ENCODE measurements at regions not wholly inside any gene's neighbourhood (a gene's known extent, or its start where the extent isn't known, plus 50 kb on each side); places are given as distances from the start of the nearest gene placed in this dataset.

GRCh38 chr15:39462691-39463090 is 118.2 kb upstream of the THBS1 start:
- TF ChIP-seq USF2 (IDR thresholded peaks at IDR 0.05; ENCODE audit: borderline replicate concordance, low read depth, low read length) (no peak), CTCF (IDR thresholded peaks at IDR 0.05) (no peak), GABPA (IDR thresholded peaks at IDR 0.05; ENCODE audit: low read depth) (no peak), RAD21 (IDR thresholded peaks at IDR 0.05; ENCODE audit: low read length) (no peak), REST (IDR thresholded peaks at IDR 0.05; ENCODE audit: low read depth, low read length) (no peak), TAF1 (IDR thresholded peaks at IDR 0.05; ENCODE audit: borderline replicate concordance, low read depth, low read length) (no peak), POLR2AphosphoS5 (IDR thresholded peaks at IDR 0.05; ENCODE audit: low read depth, low read length) (no peak), NFIC (IDR thresholded peaks at IDR 0.05; ENCODE audit: borderline replicate concordance) (no peak), EP300 (IDR thresholded peaks at IDR 0.05; ENCODE audit: borderline replicate concordance in 1 of 2, low read depth in 1 of 2, low read length in 1 of 2) (no peak)

Measured in SK-N-SH (cell line).